BE2C (cell line): ENCODE measurements at regions not wholly inside any gene's neighbourhood (a gene's known extent, or its start where the extent isn't known, plus 50 kb on each side); places are given as distances from the start of the nearest gene placed in this dataset.
A peak's percentile ranks its signal among the peaks of the same experiment; 100 is the strongest.
"Not testable (repeated sequence)": the region's sequence is repeated elsewhere in the genome, so short reads cannot be mapped to it uniquely, and the experiment has no call there.

Experiments
- DNase-seq: peaks from one replicate; pipeline ENCODE4 v3.0.0-alpha.2; 2020
- H3K27me3 ChIP-seq: fragments of 250-450 bp; sonication (Bioruptor Pico); 2 replicates; pipeline ENCODE4 v1.5.1; 2020; ENCODE audit warnings: mild to moderate bottlenecking
- H3K36me3 ChIP-seq: fragments of 250-450 bp; sonication (Bioruptor Pico); 2 replicates; pipeline ENCODE4 v1.5.1; 2020; ENCODE audit warnings: mild to moderate bottlenecking
- H3K4me1 ChIP-seq: fragments of 250-450 bp; sonication (Bioruptor Pico); 2 replicates; pipeline ENCODE4 v1.5.1; 2020
- H3K4me3 ChIP-seq: 2 replicates; pipeline ENCODE4 v1.5.1; 2011; ENCODE audit warnings: low read depth, low read length
- H3K9me3 ChIP-seq: fragments of 250-450 bp; sonication (Bioruptor Pico); 2 replicates; pipeline ENCODE4 v1.5.1; 2020
- TF ChIP-seq, protein P1 (sequence below): IDR thresholded peaks from 2 replicates; pipeline ENCODE4 v1.5.1; 2012; ENCODE audit warnings: mild to moderate bottlenecking, low read depth, low read length

DNA sequence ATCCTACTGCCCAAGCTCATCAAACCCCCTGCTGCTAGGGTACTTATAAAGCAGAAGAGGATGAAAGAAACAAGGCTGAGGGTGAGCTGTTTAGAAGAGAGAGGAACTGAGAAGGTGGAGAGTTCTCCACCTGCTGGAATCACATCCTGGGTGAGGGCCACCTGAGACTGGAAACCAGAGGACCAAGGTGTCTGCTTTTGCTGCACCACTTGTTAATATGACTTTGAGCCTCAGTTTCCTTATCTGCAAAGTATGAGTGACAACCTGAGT lies 203.2 kb upstream of the SSTR1 start:
- Histone ChIP-seq H3K4me1 (no peaks in the 10 kb centered on the region), H3K4me3 (no peak overlapping the region), H3K27me3 (no peaks in the 10 kb centered on the region), H3K9me3 (no peaks in the 10 kb centered on the region), H3K36me3 (no peaks in the 10 kb centered on the region)
- TF ChIP-seq, protein P1, sequence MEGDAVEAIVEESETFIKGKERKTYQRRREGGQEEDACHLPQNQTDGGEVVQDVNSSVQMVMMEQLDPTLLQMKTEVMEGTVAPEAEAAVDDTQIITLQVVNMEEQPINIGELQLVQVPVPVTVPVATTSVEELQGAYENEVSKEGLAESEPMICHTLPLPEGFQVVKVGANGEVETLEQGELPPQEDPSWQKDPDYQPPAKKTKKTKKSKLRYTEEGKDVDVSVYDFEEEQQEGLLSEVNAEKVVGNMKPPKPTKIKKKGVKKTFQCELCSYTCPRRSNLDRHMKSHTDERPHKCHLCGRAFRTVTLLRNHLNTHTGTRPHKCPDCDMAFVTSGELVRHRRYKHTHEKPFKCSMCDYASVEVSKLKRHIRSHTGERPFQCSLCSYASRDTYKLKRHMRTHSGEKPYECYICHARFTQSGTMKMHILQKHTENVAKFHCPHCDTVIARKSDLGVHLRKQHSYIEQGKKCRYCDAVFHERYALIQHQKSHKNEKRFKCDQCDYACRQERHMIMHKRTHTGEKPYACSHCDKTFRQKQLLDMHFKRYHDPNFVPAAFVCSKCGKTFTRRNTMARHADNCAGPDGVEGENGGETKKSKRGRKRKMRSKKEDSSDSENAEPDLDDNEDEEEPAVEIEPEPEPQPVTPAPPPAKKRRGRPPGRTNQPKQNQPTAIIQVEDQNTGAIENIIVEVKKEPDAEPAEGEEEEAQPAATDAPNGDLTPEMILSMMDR: no peak
- no peak for DNase-seq

DNA sequence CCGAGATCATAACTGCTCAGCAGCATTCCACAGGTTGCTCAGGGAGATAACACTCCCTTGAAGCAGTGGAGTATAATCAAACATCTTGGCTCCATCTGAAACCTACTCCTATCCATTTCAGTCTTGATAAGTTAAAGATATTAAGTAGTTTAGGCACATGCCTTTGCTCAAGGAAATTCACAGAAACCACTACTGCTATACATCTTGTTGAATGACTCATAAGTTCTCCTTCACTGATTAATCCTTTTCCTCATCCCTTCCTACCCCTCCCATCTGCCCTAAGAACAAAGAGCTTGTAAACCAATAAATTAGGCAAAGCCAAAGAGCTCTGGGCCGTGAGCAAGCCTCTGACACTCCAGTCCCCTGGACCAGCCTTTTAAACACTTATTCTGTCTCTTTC lies 196.5 kb upstream of the SSTR1 start:
- not testable (repeated sequence) for H3K27me3 ChIP-seq, H3K36me3 ChIP-seq, DNase-seq, H3K4me3 ChIP-seq, H3K9me3 ChIP-seq, H3K4me1 ChIP-seq

DNA sequence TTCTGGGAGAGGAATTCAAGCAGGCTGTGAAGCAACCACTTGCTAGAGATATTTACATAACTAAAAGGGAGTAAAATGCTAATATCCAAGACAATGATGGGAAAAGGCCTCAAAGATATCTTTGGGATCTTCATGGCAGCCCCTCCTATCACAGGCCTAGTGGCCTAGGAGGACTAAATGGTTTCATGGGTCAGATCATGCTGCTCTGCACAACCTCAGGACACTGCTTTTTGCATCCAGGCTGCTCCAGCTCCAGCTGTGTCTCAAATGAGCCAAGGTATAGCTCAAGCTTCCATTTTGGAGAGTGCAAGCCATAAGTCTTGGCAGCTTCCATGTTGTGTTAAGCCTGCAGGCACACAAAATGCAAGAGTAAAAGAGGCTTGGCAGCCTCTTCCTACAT lies 195.6 kb upstream of the SSTR1 start:
- TF ChIP-seq, protein P1: no peak
- no peaks in the 10 kb centered on the region for H3K36me3 ChIP-seq
- H3K9me3 ChIP-seq: 0 out of 2 replicates have a peak, but pooled peaks cover 4% of the 10 kb centered on the region
- H3K4me3 ChIP-seq: no peak overlapping the region
- peaks cover 5% of the 10 kb centered on the region for H3K4me1 ChIP-seq
- no peak for DNase-seq
- H3K27me3 ChIP-seq: no peaks in the 10 kb centered on the region

DNA sequence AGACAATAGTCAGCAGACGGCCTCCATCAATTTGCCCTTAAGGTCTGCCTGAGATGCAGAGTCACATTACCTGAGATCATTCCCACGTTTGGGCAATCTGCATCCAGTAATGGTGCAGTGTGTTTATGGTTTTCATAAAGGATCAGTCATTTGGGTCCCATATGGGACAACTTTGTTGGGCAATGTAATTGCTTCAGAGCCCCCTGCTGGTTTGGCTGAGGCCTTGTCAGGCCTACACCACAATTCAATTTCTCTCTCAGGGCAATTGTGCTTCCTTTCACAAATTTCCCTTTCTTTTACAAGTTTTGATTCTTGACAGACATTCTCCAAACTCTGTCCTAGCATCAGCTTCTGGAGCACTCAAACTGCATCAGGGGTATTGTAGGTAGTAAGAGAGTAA lies 191.2 kb upstream of the SSTR1 start:
- Histone ChIP-seq H3K27me3 (no peaks in the 10 kb centered on the region), H3K4me1 (peaks cover 25% of the 10 kb centered on the region), H3K36me3 (no peaks in the 10 kb centered on the region), H3K9me3 (0 out of 2 replicates have a peak, but pooled peaks cover 4% of the 10 kb centered on the region), H3K4me3 (no peak overlapping the region)
- TF ChIP-seq, protein P1: peak; percentile 81
- peak; percentile 50 for DNase-seq

DNA sequence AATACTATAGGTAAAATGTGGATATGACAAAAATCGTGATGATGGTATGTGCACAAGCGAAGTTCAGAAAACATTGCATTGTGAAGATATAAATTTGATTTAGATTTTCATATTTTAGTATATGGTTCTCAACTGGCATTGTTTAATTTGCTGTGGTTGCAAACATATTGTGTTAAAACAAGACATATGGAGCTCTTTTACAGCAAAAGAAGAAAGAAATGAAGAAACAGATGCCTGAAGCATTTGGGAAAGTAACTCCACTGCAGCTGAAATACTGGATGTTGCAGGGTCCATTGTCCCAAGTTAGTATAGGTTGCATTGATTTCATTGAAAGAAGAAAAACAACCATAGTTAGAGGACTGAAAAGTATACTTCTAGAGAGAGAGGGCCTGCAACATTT lies 185.8 kb upstream of the SSTR1 start:
- Histone ChIP-seq H3K36me3 (no peaks in the 10 kb centered on the region), H3K9me3 (no peaks in the 10 kb centered on the region), H3K4me1 (peaks cover 20% of the 10 kb centered on the region), H3K27me3 (no peaks in the 10 kb centered on the region), H3K4me3 (no peak overlapping the region)
- TF ChIP-seq, protein P1: no peak
- DNase-seq: no peak

DNA sequence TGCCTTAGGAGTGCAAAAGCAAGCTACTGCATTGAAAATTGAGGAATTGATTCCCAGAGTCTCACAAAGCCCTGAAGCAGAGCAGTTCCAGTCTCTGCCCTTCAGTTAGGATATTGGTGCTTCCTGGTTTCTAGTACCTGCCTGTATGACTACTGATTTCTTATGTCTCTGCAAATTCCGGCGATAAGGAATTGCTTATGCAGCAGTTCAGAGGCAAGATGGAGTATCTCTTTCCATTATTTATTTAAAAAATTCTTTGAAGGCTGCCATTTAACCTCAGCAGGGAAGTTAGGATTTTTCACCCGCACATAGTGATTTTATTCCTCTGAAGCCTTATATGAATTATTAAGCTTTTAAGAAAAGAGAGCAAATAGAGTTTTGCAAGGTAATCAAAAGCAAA lies 184.9 kb upstream of the SSTR1 start:
- TF ChIP-seq, protein P1: no peak
- no peak for DNase-seq
- Histone ChIP-seq H3K27me3 (no peaks in the 10 kb centered on the region), H3K4me1 (peaks cover 13% of the 10 kb centered on the region), H3K9me3 (no peaks in the 10 kb centered on the region), H3K36me3 (no peaks in the 10 kb centered on the region), H3K4me3 (no peak overlapping the region)

DNA sequence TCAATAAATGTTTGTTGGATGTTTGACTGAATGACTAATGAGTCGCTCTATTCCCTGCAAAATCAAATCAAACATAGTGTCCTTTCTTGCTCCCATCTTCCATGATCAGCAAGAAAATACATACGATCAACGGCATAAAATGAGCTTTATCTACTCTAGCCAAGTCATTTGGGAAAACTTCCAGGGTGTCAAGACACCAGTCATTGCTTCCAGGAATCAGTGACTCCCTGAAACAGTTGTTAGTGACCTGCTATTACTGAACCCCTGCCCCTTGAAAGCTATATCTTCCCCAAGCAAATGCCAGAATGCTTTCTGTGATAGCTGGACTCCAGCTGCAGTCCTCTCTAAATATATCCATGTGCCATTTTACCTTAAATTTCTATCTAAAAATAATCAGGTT lies 169.5 kb upstream of the SSTR1 start:
- H3K4me1 ChIP-seq: 0 out of 2 replicates have a peak, but pooled peaks cover 3% of the 10 kb centered on the region
- no peaks in the 10 kb centered on the region for H3K36me3 ChIP-seq
- no peak overlapping the region for H3K4me3 ChIP-seq
- no peaks in the 10 kb centered on the region for H3K27me3 ChIP-seq
- DNase-seq: no peak
- TF ChIP-seq, protein P1: no peak
- no peaks in the 10 kb centered on the region for H3K9me3 ChIP-seq
